NB4 (cell line): ENCODE measurements at regions not wholly inside any gene's neighbourhood (a gene's known extent, or its start where the extent isn't known, plus 50 kb on each side); places are given as distances from the start of the nearest gene placed in this dataset.

Experiments
- CTCF ChIP-seq: IDR thresholded peaks from one replicate; pipeline ENCODE4 v1.5.1; 2012; ENCODE audit warnings: low read depth, low read length
- POLR2A ChIP-seq: IDR thresholded peaks from 2 replicates; pipeline ENCODE4 v1.6.1; 2011; ENCODE audit warnings: mild to moderate bottlenecking; ENCODE audit not compliant: insufficient read length; ENCODE audit errors: extremely low read depth

DNA sequence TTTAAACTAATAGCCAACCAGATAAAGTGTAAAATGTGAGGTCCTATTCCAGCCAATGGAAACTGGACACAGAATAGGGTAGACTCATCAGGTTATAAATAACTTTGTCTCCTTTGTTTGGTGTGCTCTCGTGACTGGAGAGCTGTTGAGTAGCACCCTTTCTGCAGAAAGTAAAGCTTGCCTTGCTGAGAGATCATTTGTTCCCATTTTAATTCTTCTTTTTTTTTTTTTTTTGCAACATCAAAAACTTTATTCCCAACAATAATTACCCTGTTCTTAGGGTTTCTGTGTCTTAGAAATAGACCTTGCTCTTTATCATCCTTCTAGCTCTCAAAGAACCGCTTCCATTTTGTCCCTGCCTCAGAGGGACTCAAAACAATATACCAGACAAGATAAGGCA is 220.4 kb downstream of the FAM76B start:
- no peak for TF ChIP-seq CTCF
- no peak for TF ChIP-seq POLR2A
